CMK (cell line): ENCODE measurements at regions not wholly inside any gene's neighbourhood (a gene's known extent, or its start where the extent isn't known, plus 50 kb on each side); places are given as distances from the start of the nearest gene placed in this dataset.
"Not testable (repeated sequence)": the region's sequence is repeated elsewhere in the genome, so short reads cannot be mapped to it uniquely, and the experiment has no call there.

Experiments used
- DNase-seq: peaks from one replicate; pipeline ENCODE4 v3.0.0-alpha.2; 2010; ENCODE audit warnings: low read depth

GRCh38 chr14:53395267-53395666 is 242.1 kb upstream of the DDHD1 start:
- DNase-seq, result not testable (repeated sequence)

GRCh38 chr14:53391631-53392285 is 238.6 kb upstream of the DDHD1 start:
- no peak for DNase-seq

GRCh38 chr14:53391156-53391555 is 238.0 kb upstream of the DDHD1 start:
- DNase-seq, result no peak

GRCh38 chr14:53390008-53390407 is 236.9 kb upstream of the DDHD1 start:
- no peak for DNase-seq

GRCh38 chr14:53389202-53389601 is 236.1 kb upstream of the DDHD1 start:
- no peak for DNase-seq

- DNase-seq, result no peak
These were observed 233.2 kb upstream of the DDHD1 start for GRCh38 chr14:53386362-53386761.

GRCh38 chr14:53384536-53384935 is 231.4 kb upstream of the DDHD1 start:
- no peak for DNase-seq

- no peak for DNase-seq
These were observed 230.9 kb upstream of the DDHD1 start for GRCh38 chr14:53384073-53384472.

GRCh38 chr14:53381895-53382294 is 228.8 kb upstream of the DDHD1 start:
- DNase-seq, result no peak

GRCh38 chr14:53380867-53381225 is 227.7 kb upstream of the DDHD1 start:
- no peak for DNase-seq

- DNase-seq, result no peak
These were observed 227.1 kb upstream of the DDHD1 start for GRCh38 chr14:53380052-53380866.

GRCh38 chr14:53378142-53378541 is 225.0 kb upstream of the DDHD1 start:
- no peak for DNase-seq

GRCh38 chr14:53376064-53376463 is 222.9 kb upstream of the DDHD1 start:
- DNase-seq, result no peak

GRCh38 chr14:53375599-53375998 is 222.5 kb upstream of the DDHD1 start:
- DNase-seq, result no peak

GRCh38 chr14:53368711-53369201 is 215.6 kb upstream of the DDHD1 start:
- no peak for DNase-seq

GRCh38 chr14:53368066-53368465 is 214.9 kb upstream of the DDHD1 start:
- DNase-seq, result no peak

GRCh38 chr14:53367644-53368026 is 214.5 kb upstream of the DDHD1 start:
- no peak for DNase-seq

- DNase-seq, result no peak
These were observed 212.5 kb upstream of the DDHD1 start for GRCh38 chr14:53365486-53366130.

- DNase-seq, result not testable (repeated sequence)
These were observed 209.8 kb upstream of the DDHD1 start for GRCh38 chr14:53362916-53363315.

- no peak for DNase-seq
These were observed 207.7 kb upstream of the DDHD1 start for GRCh38 chr14:53360829-53361228.

- no peak for DNase-seq
These were observed 205.0 kb upstream of the DDHD1 start for GRCh38 chr14:53358166-53358565.

GRCh38 chr14:53356361-53357150 is 203.4 kb upstream of the DDHD1 start:
- DNase-seq, result no peak
